ENCODE measurements at regions not wholly inside any gene's neighbourhood (a gene's known extent, or its start where the extent isn't known, plus 50 kb on each side); places are given as distances from the start of the nearest gene placed in this dataset.

- no peak for TF ChIP-seq CTCF (IDR thresholded peaks at IDR 0.05 in 8 of 11, conservative IDR thresholded peaks at IDR 0.05 in 3 of 11)
- no peak for TF ChIP-seq POLR2A (IDR thresholded peaks at IDR 0.05)
- TF ChIP-seq POLR2AphosphoS5 (IDR thresholded peaks at IDR 0.05), result no peak
These were observed 293.7 kb upstream of the CPEB2 start for GRCh38 chr4:14708574-14708973.

Measured in spleen (tissue), 7 donors.